ENCODE measurements at regions not wholly inside any gene's neighbourhood (a gene's known extent, or its start where the extent isn't known, plus 50 kb on each side); places are given as distances from the start of the nearest gene placed in this dataset.

DNA sequence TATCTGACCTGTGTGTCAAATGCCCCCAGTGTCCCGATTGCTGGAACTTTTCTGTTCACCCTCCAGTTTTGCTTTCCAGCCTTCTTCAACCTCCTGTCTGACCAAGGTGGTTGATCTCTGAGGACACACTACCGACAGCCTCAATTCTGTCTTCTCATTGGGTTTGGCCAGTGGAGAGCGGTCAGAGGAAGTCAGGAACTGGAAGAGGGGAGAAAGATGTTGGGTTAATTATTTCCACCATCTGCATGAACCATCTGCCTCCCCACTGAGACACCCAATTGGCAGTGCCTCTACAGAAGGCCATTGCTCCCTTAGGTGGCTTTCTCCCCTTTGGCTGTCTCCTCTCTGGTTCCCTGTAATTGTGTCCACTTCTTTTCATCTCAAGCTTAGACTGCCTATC lies 154.3 kb upstream of the RAI14 start:
- H3K4me3 ChIP-seq (ENCODE audit: low read depth, low read length) = no peak overlapping the region

GRCh38 chr5:34502581-34502980 lies 153.5 kb upstream of the RAI14 start:
- H3K4me3 ChIP-seq (ENCODE audit: low read depth, low read length) = no peak overlapping the region

DNA sequence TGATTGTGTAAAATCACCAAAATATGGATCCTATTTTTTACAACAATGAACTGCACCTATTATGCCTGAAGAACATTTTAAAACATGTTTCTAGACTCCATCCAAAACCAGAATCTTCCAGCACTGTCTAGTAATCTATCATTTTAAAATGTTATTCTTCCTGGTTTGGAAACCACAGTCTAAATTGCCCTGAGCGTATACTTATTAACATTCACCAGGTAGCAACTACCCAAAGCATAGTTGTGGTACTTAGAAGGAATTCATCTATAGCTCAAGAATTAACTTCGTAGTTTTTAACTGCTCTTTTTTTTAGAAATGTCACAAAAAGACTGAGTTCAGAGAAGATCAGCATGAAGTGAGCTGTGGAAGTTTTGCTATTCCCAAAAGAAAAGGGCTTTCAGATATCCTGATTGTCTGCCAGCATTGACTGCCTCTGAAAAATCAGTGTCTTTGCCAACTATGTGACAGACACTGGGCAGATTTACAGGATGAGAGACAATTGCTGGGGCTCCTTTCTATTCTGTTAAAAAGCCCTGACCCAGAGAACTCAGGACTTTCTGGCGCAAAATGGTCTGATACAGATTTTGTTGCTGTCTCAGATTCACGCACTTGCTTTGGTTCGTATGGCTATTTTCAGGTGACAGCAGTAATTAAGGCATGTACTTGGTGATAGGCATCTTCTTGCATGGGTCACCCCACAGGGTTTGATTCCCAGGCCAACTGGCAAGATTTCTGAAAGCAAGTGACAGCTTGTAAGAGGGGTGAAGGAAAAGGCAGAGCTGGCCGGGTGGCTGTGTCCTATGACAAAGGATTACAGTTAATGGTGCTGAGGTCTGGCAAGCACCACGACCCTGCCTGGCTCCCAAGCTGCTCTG lies 152.5 kb upstream of the RAI14 start:
- H3K4me3 ChIP-seq (ENCODE audit: low read depth, low read length) = no peak overlapping the region

- H3K4me3 ChIP-seq (ENCODE audit: low read depth, low read length) = no peak overlapping the region
Observed at GRCh38 chr5:34504967-34505366, 151.2 kb upstream of the RAI14 start.

- no peak overlapping the region for H3K4me3 ChIP-seq (ENCODE audit: low read depth, low read length)
Observed at GRCh38 chr5:34505731-34506130, 150.4 kb upstream of the RAI14 start.

GRCh38 chr5:34507933-34508332 lies 148.2 kb upstream of the RAI14 start:
- H3K4me3 ChIP-seq (ENCODE audit: low read depth, low read length) = no peak overlapping the region

- H3K4me3 ChIP-seq (ENCODE audit: low read depth, low read length) = no peak overlapping the region
Observed at GRCh38 chr5:34509392-34509791, 146.7 kb upstream of the RAI14 start.

- H3K4me3 ChIP-seq (ENCODE audit: low read depth, low read length) = no peak overlapping the region
Observed at GRCh38 chr5:34510002-34510401, 146.1 kb upstream of the RAI14 start.

DNA sequence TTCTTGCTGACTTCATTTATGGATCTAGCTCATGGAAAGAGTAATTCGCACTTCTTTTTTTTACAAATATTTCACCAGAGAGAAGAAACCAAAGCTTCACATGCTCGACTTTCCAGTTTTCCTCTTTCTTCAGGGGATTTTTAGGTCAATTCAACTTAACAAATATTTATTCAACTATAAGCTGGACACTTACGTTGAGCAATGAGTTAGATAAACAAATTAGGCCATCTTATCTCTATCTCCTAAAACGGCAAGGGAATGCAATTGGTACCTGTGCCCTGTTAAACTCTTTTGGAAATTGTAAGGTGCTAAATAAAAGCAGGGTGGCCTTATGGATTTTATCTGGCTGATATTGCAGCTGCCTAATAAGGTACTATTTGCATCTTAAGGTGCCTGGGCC lies 145.1 kb upstream of the RAI14 start:
- no peak overlapping the region for H3K4me3 ChIP-seq (ENCODE audit: low read depth, low read length)

- no peak overlapping the region for H3K4me3 ChIP-seq (ENCODE audit: low read depth, low read length)
Observed at GRCh38 chr5:34511481-34511880, 144.6 kb upstream of the RAI14 start.

DNA sequence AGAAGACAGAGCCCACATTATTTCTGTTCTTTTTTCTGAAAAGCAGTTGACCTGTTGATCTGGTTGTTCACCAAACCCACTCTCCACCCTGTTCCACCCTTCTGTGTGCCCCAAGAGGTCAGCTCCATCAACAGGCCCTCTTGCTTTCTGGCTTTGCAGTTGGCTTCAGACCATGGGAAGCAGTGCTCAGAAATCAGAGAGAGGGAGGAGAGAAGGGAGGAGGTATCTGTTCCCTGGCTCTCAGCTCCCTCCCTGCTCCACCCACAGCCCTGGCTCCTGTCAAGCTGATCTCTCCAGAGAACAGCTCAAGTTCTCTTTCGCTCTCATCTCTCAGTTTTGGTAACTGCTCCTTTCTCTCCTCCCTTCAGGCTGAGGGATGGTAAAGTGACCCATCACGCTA lies 144.2 kb upstream of the RAI14 start:
- H3K4me3 ChIP-seq (ENCODE audit: low read depth, low read length) = no peak overlapping the region

DNA sequence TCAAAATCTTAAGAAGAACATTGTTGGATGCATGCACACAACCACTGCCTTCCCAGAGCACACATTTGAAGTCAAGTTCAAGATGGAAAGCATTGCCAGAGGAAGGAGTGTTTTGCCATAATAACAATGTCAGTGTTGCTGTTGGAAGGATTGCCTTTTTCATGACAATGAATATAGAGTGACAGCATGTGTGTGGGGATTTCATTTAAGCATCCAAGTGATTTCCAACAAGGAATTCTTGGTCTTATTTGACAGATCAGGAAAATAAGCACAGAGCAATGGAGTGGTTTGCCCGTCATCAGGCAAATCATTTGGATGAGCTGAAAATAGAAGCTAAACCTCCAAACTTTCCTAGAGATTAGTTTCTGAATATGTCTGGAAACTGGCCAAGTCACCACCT lies 140.0 kb upstream of the RAI14 start:
- H3K4me3 ChIP-seq (ENCODE audit: low read depth, low read length) = no peak overlapping the region

GRCh38 chr5:34516686-34517085 lies 139.4 kb upstream of the RAI14 start:
- no peak overlapping the region for H3K4me3 ChIP-seq (ENCODE audit: low read depth, low read length)

GRCh38 chr5:34517249-34517648 lies 138.9 kb upstream of the RAI14 start:
- H3K4me3 ChIP-seq (ENCODE audit: low read depth, low read length) = no peak overlapping the region

DNA sequence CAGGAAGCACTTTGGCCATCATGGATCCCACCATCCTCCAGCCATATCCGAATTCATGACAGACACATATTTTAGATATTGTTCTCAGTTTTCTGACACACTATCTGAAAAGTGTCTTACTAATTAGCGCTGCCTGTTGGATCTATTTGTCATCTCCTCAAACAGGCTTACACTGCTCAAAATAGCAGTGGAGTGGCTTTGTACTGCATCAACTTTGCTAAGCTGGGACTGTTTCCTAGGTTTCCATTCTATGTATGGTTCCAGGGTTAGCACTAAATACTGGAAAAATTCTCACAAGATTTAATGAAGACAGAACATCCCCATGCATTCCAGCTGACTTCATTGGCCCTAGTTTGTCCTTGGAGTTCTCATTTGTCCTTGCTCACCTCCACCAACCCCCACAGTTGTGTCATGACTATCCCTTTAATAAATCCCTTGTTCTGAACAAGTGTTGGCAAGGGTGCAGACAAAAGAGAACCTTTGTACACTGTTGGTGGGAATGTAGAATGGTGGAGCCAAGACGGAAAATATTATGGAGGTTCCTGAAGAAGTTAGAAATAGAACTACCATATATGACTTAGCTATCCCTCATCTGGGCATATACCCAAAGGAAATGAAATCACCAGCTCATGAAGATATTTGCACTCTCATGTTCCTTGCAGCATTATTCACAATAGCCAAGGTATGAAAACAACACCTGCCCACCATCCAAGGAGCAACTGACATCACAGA lies 136.5 kb upstream of the RAI14 start:
- H3K4me3 ChIP-seq (ENCODE audit: low read depth, low read length) = no peak overlapping the region

DNA sequence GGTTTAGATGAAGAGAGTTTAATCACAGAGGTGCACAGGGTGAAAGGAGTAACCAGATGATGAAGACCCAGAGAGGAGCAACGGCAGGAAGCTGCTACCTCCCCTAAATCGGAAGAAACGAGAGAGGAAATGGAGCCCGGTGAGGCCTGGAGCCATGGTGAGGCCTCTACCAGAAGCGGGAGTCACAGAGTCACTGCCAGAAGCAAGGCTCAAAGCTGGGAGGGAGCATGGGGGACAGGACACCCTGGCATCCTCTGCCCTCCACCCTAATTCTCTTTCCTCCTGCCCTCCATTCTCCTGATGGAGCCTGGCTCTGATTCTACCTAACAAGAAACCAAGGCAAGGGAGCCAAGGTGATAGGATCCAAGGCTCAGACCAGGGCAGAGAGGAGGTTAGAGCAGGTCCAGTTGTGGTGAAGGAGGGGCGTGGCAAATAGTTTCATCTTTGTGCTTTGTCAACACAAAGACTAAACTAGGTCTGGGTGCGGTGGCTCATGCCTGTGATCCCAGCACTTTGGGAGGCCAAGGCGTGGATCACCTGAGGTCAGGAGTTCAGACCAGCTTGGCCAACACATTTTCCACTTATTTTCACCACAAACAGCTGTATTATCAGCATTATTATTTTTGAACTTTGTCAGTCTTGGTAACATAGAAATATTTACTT lies 134.4 kb upstream of the RAI14 start:
- H3K4me3 ChIP-seq (ENCODE audit: low read depth, low read length) = no peak overlapping the region

DNA sequence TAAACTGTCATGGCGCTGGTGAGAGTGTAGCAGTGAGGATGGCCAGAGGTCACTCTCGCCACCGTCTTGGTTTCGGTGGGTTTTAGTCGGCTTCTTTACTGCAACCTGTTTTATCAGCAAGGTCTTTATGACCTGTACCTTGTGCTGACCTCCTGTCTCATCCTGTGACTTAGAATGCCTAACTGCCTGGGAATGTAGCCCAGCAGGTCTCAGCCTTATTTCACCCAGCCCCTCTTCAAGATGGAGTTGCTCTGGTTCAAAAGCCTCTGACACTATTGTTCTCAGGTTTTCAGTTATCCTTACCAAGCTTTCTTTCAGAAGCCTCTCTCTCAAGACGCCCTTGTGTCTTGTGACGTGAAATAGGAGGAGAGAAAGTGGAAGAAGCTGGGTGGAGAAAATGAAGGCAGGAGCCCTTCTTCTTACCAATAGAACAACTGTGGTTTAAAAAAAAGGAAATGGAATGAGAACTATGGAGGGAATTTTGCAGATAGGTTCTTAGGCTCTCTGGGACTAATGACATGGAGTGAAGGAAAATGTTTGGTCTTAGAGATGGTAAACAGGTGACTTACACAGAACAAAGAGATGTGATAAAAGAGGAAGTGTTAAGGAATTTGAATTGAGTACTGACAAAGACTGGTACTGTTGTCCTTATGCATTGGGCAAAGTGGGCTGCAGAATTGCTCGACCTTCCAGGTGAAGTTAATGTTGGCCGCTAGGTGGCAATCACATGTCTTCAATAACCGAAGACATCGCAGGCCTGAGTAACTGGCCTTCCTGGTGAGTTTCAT lies 133.3 kb upstream of the RAI14 start:
- no peak overlapping the region for H3K4me3 ChIP-seq (ENCODE audit: low read depth, low read length)

DNA sequence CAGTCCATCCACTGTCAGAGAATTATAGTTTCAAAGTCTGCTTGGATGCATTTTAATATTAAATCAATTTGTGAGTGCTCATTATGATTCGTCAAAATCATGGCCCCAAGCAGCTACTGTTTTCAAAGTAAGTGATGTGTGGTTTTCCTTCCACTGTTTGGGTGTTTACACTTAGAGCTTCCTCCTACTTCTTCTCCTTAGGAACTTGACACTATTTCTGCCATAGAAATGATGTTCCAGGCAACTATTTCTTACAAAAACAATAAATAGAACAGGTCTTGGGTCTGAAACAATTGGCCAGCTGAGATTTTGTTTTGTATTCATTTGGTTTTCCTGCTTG lies 132.8 kb upstream of the RAI14 start:
- H3K4me3 ChIP-seq (ENCODE audit: low read depth, low read length) = no peak overlapping the region

GRCh38 chr5:34524123-34524522 lies 132.0 kb upstream of the RAI14 start:
- no peak overlapping the region for H3K4me3 ChIP-seq (ENCODE audit: low read depth, low read length)

GRCh38 chr5:34525761-34526160 lies 130.4 kb upstream of the RAI14 start:
- H3K4me3 ChIP-seq (ENCODE audit: low read depth, low read length) = no peak overlapping the region

DNA sequence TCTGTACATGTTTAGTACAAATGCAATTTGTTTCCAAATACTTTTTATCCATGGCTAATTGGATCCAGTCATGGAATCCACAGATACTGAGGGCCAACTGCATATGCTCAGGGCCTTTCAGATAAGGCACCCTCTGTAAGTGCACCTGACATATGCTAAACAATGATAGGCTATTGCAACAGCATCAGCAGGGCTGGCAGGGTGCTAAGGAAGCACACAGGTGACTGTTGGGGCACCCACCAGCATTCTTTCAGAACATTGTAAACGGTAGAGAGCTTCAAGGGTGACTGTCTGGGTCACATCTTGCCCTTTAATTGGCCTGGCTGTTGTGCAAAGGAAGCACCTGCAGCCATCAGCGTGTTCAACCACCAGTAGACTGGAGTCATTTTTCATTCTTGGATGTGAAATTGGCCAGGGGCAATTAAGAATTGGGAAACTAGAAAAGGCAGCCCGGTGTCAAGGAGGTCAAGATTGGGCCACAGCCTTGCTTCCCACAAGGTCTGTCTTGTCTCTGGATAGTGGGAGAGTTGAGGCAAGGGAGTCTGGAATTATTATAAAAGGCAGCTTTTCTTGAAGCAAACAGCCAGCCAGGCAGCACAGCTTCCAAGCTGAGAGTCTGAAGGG lies 129.3 kb upstream of the RAI14 start:
- no peak overlapping the region for H3K4me3 ChIP-seq (ENCODE audit: low read depth, low read length)
